Tibial nerve (tissue), 4 donors: ENCODE measurements at regions not wholly inside any gene's neighbourhood (a gene's known extent, or its start where the extent isn't known, plus 50 kb on each side); places are given as distances from the start of the nearest gene placed in this dataset.

Source experiments
- DNase-seq, 2 donors: peaks; one replicate each; pipeline ENCODE4 v3.0.0-alpha.2; 2019; ENCODE audit warnings: low spot score in 2 of 2
- H3K27ac ChIP-seq, 4 donors: fragments of 200-600 bp; sonication (generic) in 3 of 4; one replicate each; pipeline ENCODE4 v1.5.1; 2017 to 2019; ENCODE audit warnings: mild to moderate bottlenecking in 1 of 4
- H3K27me3 ChIP-seq, 2 donors: fragments of 200-600 bp; sonication (generic) in 1 of 2; one replicate each; pipeline versions ENCODE4 v1.5.1 to v1.6.0; 2017 to 2019
- H3K36me3 ChIP-seq, 3 donors: fragments of 200-600 bp; sonication (generic); one replicate each; pipeline ENCODE4 v1.5.1; 2018 to 2019
- H3K4me1 ChIP-seq, 4 donors: fragments of 200-600 bp; sonication (generic) in 3 of 4; one replicate each; pipeline ENCODE4 v1.5.1; 2017 to 2019
- H3K4me3 ChIP-seq, 4 donors: fragments of 200-600 bp; sonication (generic) in 3 of 4; one replicate each; pipeline ENCODE4 v1.5.1; 2017 to 2019; ENCODE audit warnings: mild to moderate bottlenecking in 1 of 4, moderate library complexity in 1 of 4
- H3K9me3 ChIP-seq, 4 donors: fragments of 200-600 bp; sonication (generic) in 3 of 4; one replicate each; pipeline ENCODE4 v1.5.1; 2017 to 2019
- CTCF ChIP-seq, 5 experiments: fragments of 200-600 bp in 3 of 5; fragments of 450-650 bp in 2 of 5; sonication (generic) in 3 of 5; IDR thresholded peaks; one replicate each; pipeline ENCODE4 v1.5.1; 2016 to 2019; ENCODE audit warnings: antibody characterized with exemption in 5 of 5, mild to moderate bottlenecking in 3 of 5, moderate library complexity in 2 of 5
- EP300 ChIP-seq, 2 donors: sonication (generic); formaldehyde crosslinking; IDR thresholded peaks; one replicate each; pipeline ENCODE4 v1.6.1; 2017; ENCODE audit warnings: antibody characterized with exemption in 2 of 2, mild to moderate bottlenecking in 1 of 2
- POLR2A ChIP-seq, 2 donors: fragments of 450-650 bp; IDR thresholded peaks; one replicate each; pipeline ENCODE4 v1.6.1; 2017; ENCODE audit warnings: antibody characterized with exemption in 2 of 2, mild to moderate bottlenecking in 2 of 2, moderate library complexity in 2 of 2
- WGBS, 2 donors: methylation state at CpG; one replicate each; pipeline ENCODE4 v1.1.5; 2018; 5-methylcytosine and 5-hydroxymethylcytosine counted together

GRCh38 chr2:217289907-217290280 lies 430.0 kb upstream of the TNP1 start:
- Histone ChIP-seq H3K4me3 (no peak overlapping the region), H3K9me3 (no peaks in the 10 kb centered on the region), H3K36me3 (no peaks in the 10 kb centered on the region), H3K4me1 (peaks cover 0 to 15% (median 2%) of the 10 kb centered on the region in 4 donors), H3K27me3 (no peaks in the 10 kb centered on the region), H3K27ac (no peak overlapping the region)
- WGBS, 2 donors = 48 to 51% methylated on average over 2 of the region's 2 CpGs
- no peak for DNase-seq
- TF ChIP-seq CTCF (IDR thresholded peaks at IDR 0.05) = no peak
- no peak for TF ChIP-seq POLR2A (IDR thresholded peaks at IDR 0.05)
- TF ChIP-seq EP300 (IDR thresholded peaks at IDR 0.05) = no peak

- Histone ChIP-seq H3K27me3 (no peaks in the 10 kb centered on the region), H3K9me3 (no peaks in the 10 kb centered on the region), H3K36me3 (no peaks in the 10 kb centered on the region), H3K27ac (no peak overlapping the region), H3K4me1 (peaks cover 0 to 15% (median 2%) of the 10 kb centered on the region in 4 donors), H3K4me3 (no peak overlapping the region)
- DNase-seq = no peak
- 61 to 78% methylated on average over 2 of the region's 2 CpGs for WGBS, 2 donors
- no peak for TF ChIP-seq POLR2A (IDR thresholded peaks at IDR 0.05)
- TF ChIP-seq CTCF (IDR thresholded peaks at IDR 0.05) = no peak
- no peak for TF ChIP-seq EP300 (IDR thresholded peaks at IDR 0.05)
Measured at GRCh38 chr2:217289177-217289906, 429.5 kb upstream of the TNP1 start.

GRCh38 chr2:217288472-217289063 lies 428.7 kb upstream of the TNP1 start:
- no peak overlapping the region for H3K27ac ChIP-seq

GRCh38 chr2:217286833-217287232 lies 427.0 kb upstream of the TNP1 start:
- DNase-seq = no peak
- Histone ChIP-seq H3K36me3 (no peaks in the 10 kb centered on the region), H3K27me3 (no peaks in the 10 kb centered on the region), H3K9me3 (no peaks in the 10 kb centered on the region), H3K4me3 (no peak overlapping the region), H3K27ac (no peak overlapping the region), H3K4me1 (peaks cover 0 to 20% (median 2%) of the 10 kb centered on the region in 4 donors)
- no peak for TF ChIP-seq EP300 (IDR thresholded peaks at IDR 0.05)
- no peak for TF ChIP-seq POLR2A (IDR thresholded peaks at IDR 0.05)
- TF ChIP-seq CTCF (IDR thresholded peaks at IDR 0.05) = no peak
- WGBS, 2 donors = 83 to 92% methylated on average over 2 of the region's 2 CpGs

More at GRCh38 chr2:217288472-217289063, 428.7 kb upstream of the TNP1 start:
- Histone ChIP-seq H3K27me3 (no peaks in the 10 kb centered on the region), H3K4me1 (peaks cover 0 to 15% (median 2%) of the 10 kb centered on the region in 4 donors), H3K4me3 (no peak overlapping the region), H3K9me3 (no peaks in the 10 kb centered on the region), H3K36me3 (no peaks in the 10 kb centered on the region)
- no peak for DNase-seq
- TF ChIP-seq CTCF (IDR thresholded peaks at IDR 0.05) = no peak
- TF ChIP-seq EP300 (IDR thresholded peaks at IDR 0.05) = no peak
- TF ChIP-seq POLR2A (IDR thresholded peaks at IDR 0.05) = no peak
- WGBS, 2 donors = 64 to 70% methylated on average over 3 of the region's 3 CpGs

GRCh38 chr2:217285926-217286325 lies 426.1 kb upstream of the TNP1 start:
- 80% methylated on average over 4 of the region's 4 CpGs for WGBS, 2 donors

More at GRCh38 chr2:217285926-217286325, 426.1 kb upstream of the TNP1 start:
- Histone ChIP-seq H3K36me3 (no peaks in the 10 kb centered on the region), H3K27ac (no peak overlapping the region), H3K27me3 (no peaks in the 10 kb centered on the region), H3K9me3 (no peaks in the 10 kb centered on the region), H3K4me1 (peaks cover 0 to 20% (median 2%) of the 10 kb centered on the region in 4 donors), H3K4me3 (no peak overlapping the region)
- TF ChIP-seq POLR2A (IDR thresholded peaks at IDR 0.05) (no peak), EP300 (IDR thresholded peaks at IDR 0.05) (no peak), CTCF (IDR thresholded peaks at IDR 0.05) (no peak)
- DNase-seq = no peak
